PC-9 (cell line): ENCODE measurements at regions not wholly inside any gene's neighbourhood (a gene's known extent, or its start where the extent isn't known, plus 50 kb on each side); places are given as distances from the start of the nearest gene placed in this dataset.

Source experiments
- BruUV-seq: library from RNA; stranded (reverse); fragments of 400-500 nt; replicated peaks from 2 replicates; lab custom pipeline; 2021; lab: Mats Ljungman, UMichigan
- CTCF ChIA-PET: fragments of 300-600 bp; sonication (Branson Sonifier 250); formaldehyde crosslinking; loops from one replicate; lab custom pipeline; 2022; ENCODE audit warnings: antibody characterized with exemption; lab: Charles Lee
- POLR2A ChIA-PET: fragments of 300-600 bp; sonication (Branson Sonifier 250); formaldehyde crosslinking; loops from one replicate; lab custom pipeline; 2022; ENCODE audit warnings: antibody characterized with exemption; ENCODE audit not compliant: unreplicated experiment; lab: Charles Lee
- DNase-seq, 2 experiments: peaks; one replicate each; pipeline versions ENCODE4 v3.0.0 to v3.0.0-alpha.2; 2015 to 2022; ENCODE audit warnings: mixed read lengths in 1 of 2
- H2AFZ ChIP-seq: fragments of 200-600 bp; sonication (generic); 2 replicates; pipeline ENCODE4 v1.8.1; 2017; ENCODE audit warnings: antibody characterized with exemption
- H3F3A ChIP-seq: fragments of 200-600 bp; sonication (generic); 2 replicates; pipeline ENCODE4 v1.8.1; 2017; ENCODE audit warnings: antibody characterized with exemption, mild to moderate bottlenecking, low read depth; ENCODE audit not compliant: insufficient read depth
- H3K27ac ChIP-seq: fragments of 200-600 bp; sonication (generic); 2 replicates; pipeline ENCODE4 v1.6.1; 2016; ENCODE audit warnings: mixed run types
- H3K27me3 ChIP-seq: fragments of 200-600 bp; sonication (generic); 2 replicates; pipeline ENCODE4 v1.6.1; 2016; ENCODE audit warnings: low read depth, mixed run types; ENCODE audit not compliant: insufficient read depth
- H3K36me3 ChIP-seq: fragments of 200-600 bp; sonication (generic); 2 replicates; pipeline ENCODE4 v1.6.1; 2016; ENCODE audit warnings: low read depth, mixed run types
- H3K4me1 ChIP-seq: fragments of 200-600 bp; sonication (generic); replicated peaks from 2 replicates; pipeline ENCODE4 v1.6.1; 2016; ENCODE audit warnings: mixed run types; ENCODE audit not compliant: insufficient read depth
- H3K4me2 ChIP-seq: fragments of 200-600 bp; sonication (generic); 2 replicates; pipeline ENCODE4 v1.6.1; 2017; ENCODE audit warnings: mixed run types
- H3K4me3 ChIP-seq: fragments of 200-600 bp; sonication (generic); 2 replicates; pipeline ENCODE4 v1.6.1; 2016; ENCODE audit warnings: mixed run types
- H3K79me2 ChIP-seq: fragments of 200-600 bp; sonication (generic); 2 replicates; pipeline ENCODE4 v1.6.1; 2017; ENCODE audit warnings: low read depth, mixed run types
- H3K9me2 ChIP-seq: fragments of 200-600 bp; sonication (generic); 2 replicates; pipeline ENCODE4 v1.8.1; 2017; ENCODE audit warnings: mild to moderate bottlenecking; ENCODE audit not compliant: insufficient read depth
- H3K9me3 ChIP-seq: fragments of 200-600 bp; sonication (generic); 2 replicates; pipeline ENCODE4 v1.8.1; 2016; ENCODE audit warnings: low read depth; ENCODE audit not compliant: insufficient read depth
- H4K20me1 ChIP-seq: fragments of 200-600 bp; sonication (generic); 2 replicates; pipeline ENCODE4 v1.8.1; 2017; ENCODE audit not compliant: insufficient read depth
- EZH2 ChIP-seq: fragments of 200-600 bp; sonication (generic); IDR thresholded peaks from 2 replicates; pipeline ENCODE4 v1.8.0; 2017; ENCODE audit warnings: antibody characterized with exemption, low read depth
- intact Hi-C: fragments of 100-400 bp; cut with micrococcal nuclease; formaldehyde crosslinking; loops from one replicate; pipeline ENCODE4 v1.10.0; 2022; ENCODE audit not compliant: unreplicated experiment
- TF ChIP-seq, protein P1 (sequence below): fragments of 200-600 bp; sonication (generic); conservative IDR thresholded peaks from 2 replicates; pipeline ENCODE4 v1.6.1; 2017; ENCODE audit warnings: mixed run types, antibody characterized with exemption, mild to moderate bottlenecking, moderate library complexity

DNA sequence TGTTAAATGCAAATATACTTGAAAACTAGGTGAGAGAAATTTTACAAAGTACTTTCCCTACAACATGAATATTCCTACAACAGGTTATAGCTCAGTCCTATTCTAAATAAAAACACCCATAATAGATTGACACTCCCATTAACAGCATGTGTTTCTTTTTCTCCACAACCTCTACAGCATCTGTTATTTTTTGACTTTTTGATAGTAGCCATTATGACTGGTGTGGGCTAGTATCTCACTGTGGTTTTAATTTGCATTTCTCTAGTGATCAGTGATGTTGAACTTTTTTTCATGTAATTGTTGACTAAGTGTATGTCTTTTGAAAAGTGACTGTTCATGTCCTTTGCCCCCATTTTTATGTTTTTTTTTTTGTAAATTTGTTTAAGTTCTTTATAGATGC is 1506.1 kb upstream of the CDH9 start:
- Histone ChIP-seq H2AFZ (no peak overlapping the region), H3K36me3 (no peaks in the 10 kb centered on the region), H3K79me2 (no peaks in the 10 kb centered on the region), H3K9me2 (no peaks in the 10 kb centered on the region), H3K27ac (no peak overlapping the region), H3K4me2 (no peak overlapping the region), H3K9me3 (no peaks in the 10 kb centered on the region), H3F3A (no peaks in the 10 kb centered on the region), H3K27me3 (no peaks in the 10 kb centered on the region), H3K4me3 (no peak overlapping the region), H4K20me1 (no peaks in the 10 kb centered on the region), H3K4me1 (no peaks in the 10 kb centered on the region)
- POLR2A ChIA-PET: no interaction called here
- no TSS peak for BruUV-seq
- intact Hi-C loops: no loop called here
- CTCF ChIA-PET: no interaction called here
- TF ChIP-seq, protein P1, sequence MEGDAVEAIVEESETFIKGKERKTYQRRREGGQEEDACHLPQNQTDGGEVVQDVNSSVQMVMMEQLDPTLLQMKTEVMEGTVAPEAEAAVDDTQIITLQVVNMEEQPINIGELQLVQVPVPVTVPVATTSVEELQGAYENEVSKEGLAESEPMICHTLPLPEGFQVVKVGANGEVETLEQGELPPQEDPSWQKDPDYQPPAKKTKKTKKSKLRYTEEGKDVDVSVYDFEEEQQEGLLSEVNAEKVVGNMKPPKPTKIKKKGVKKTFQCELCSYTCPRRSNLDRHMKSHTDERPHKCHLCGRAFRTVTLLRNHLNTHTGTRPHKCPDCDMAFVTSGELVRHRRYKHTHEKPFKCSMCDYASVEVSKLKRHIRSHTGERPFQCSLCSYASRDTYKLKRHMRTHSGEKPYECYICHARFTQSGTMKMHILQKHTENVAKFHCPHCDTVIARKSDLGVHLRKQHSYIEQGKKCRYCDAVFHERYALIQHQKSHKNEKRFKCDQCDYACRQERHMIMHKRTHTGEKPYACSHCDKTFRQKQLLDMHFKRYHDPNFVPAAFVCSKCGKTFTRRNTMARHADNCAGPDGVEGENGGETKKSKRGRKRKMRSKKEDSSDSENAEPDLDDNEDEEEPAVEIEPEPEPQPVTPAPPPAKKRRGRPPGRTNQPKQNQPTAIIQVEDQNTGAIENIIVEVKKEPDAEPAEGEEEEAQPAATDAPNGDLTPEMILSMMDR: no peak
- TF ChIP-seq EZH2: no peak
- no peak for DNase-seq

DNA sequence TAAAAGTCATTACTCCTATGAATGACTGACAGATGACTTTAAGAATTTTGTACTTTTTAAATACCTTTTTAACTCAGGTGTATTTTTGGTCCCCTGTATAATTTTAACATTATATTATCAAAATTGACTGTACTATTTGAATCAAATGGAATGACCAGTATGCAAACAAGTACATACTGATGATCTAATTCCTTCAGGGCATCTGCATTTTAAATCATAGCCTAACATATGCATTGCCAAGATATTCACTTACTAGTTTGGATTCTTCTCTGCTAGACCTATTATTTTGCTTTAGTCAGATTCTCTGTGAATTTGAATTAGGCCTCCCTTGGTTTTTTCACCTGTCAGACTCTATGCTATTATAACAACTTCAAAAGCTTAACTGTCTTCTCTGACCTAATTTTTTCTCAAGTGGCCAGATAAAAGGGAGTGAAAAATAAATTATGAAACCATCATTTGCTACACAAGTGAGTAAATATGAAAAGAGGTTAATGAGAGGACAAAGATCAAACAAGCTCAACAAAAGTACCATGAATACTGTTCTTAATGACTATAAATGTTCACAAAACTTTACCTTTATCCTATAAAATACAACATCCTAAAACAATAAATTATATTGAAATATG is 1505.2 kb upstream of the CDH9 start:
- no peaks in the 10 kb centered on the region for H3K9me2 ChIP-seq
- CTCF ChIA-PET: no interaction called here
- H3K27ac ChIP-seq: no peak overlapping the region
- intact Hi-C loops: no loop called here
- no peaks in the 10 kb centered on the region for H3K4me1 ChIP-seq
- H2AFZ ChIP-seq: no peak overlapping the region
- no peak for DNase-seq
- no peak overlapping the region for H3K4me2 ChIP-seq
- no peaks in the 10 kb centered on the region for H3F3A ChIP-seq
- H3K4me3 ChIP-seq: no peak overlapping the region
- no peaks in the 10 kb centered on the region for H3K27me3 ChIP-seq
- no TSS peak for BruUV-seq
- POLR2A ChIA-PET: interaction anchor here (0.7 kb wide), 1 partner anchor 94 kb away, joined by 6 read pairs; no protein-coding TSS in a partner anchor
- no peaks in the 10 kb centered on the region for H4K20me1 ChIP-seq
- H3K36me3 ChIP-seq: no peaks in the 10 kb centered on the region
- no peaks in the 10 kb centered on the region for H3K9me3 ChIP-seq
- TF ChIP-seq, protein P1: no peak
- TF ChIP-seq EZH2: no peak
- no peaks in the 10 kb centered on the region for H3K79me2 ChIP-seq

DNA sequence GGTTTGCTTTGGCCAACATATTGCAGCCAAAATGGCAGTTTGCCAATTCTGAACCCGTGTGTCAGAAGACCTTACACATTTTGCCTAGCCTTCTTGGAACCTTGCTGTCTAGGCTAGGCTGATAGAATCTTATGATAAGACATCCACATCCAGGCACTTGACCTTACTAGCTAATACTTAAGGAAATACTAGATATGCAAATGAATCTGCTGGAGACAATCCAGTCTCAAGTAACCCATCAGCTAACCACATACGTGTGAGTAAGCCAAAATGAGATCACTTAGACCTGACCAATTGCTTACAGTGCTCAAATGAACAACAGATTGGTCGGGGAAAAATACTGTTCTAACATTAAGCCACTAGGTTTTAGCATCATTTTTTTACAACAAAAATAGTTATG is 1504.6 kb upstream of the CDH9 start:
- H3K27me3 ChIP-seq: no peaks in the 10 kb centered on the region
- ChIA-PET CTCF (no interaction called here), POLR2A (interaction anchor here (0.7 kb wide), 1 partner anchor 94 kb away, joined by 6 read pairs; no protein-coding TSS in a partner anchor)
- no peaks in the 10 kb centered on the region for H3K4me1 ChIP-seq
- H3K4me2 ChIP-seq: no peak overlapping the region
- H3K9me3 ChIP-seq: no peaks in the 10 kb centered on the region
- no peaks in the 10 kb centered on the region for H3F3A ChIP-seq
- BruUV-seq: no TSS peak
- no peak for TF ChIP-seq EZH2
- intact Hi-C loops: no loop called here
- H2AFZ ChIP-seq: no peak overlapping the region
- no peaks in the 10 kb centered on the region for H3K9me2 ChIP-seq
- H3K27ac ChIP-seq: no peak overlapping the region
- DNase-seq: peak; percentile 43 to 48
- no peaks in the 10 kb centered on the region for H3K36me3 ChIP-seq
- H3K79me2 ChIP-seq: no peaks in the 10 kb centered on the region
- no peak overlapping the region for H3K4me3 ChIP-seq
- H4K20me1 ChIP-seq: no peaks in the 10 kb centered on the region
